ENCODE measurements at regions not wholly inside any gene's neighbourhood (a gene's known extent, or its start where the extent isn't known, plus 50 kb on each side); places are given as distances from the start of the nearest gene placed in this dataset.

DNA sequence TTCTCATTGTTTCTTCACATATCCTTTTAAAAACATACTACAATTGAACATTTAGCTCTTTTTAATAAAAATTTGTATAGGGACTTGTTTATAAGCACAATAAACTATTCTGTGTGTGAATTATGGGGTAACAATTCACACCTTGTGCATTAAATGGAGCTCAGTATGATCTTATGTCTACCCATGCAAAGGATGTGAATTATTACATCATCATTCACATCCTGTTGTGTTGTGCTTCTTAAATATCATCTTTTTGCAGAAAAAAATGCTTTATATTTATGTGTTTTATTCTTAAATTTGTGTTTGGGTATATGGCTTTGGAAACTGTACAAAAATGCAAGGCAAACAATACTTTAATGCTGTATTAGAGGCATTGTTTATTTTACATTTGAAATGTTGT is 96.7 kb upstream of the PABPC4L start:
- TF ChIP-seq SUZ12 (IDR thresholded peaks at IDR 0.05) (no peak), ZNF384 (IDR thresholded peaks at IDR 0.05) (no peak), FOXM1 (IDR thresholded peaks at IDR 0.05; ENCODE audit: borderline replicate concordance) (no peak), ARNT (IDR thresholded peaks at IDR 0.05) (no peak), BHLHE40 (IDR thresholded peaks at IDR 0.05; ENCODE audit: borderline replicate concordance) (no peak), FOXK2 (IDR thresholded peaks at IDR 0.05) (no peak), SP1 (IDR thresholded peaks at IDR 0.05) (no peak), TARDBP (IDR thresholded peaks at IDR 0.05) (no peak), FOXA1 (IDR thresholded peaks at IDR 0.05) (no peak)
